GM21528 (cell line): ENCODE measurements at regions not wholly inside any gene's neighbourhood (a gene's known extent, or its start where the extent isn't known, plus 50 kb on each side); places are given as distances from the start of the nearest gene placed in this dataset.
"Not testable (repeated sequence)": the region's sequence is repeated elsewhere in the genome, so short reads cannot be mapped to it uniquely, and the experiment has no call there.

ENCODE experiments used
- ATAC-seq: cut with Tn5 transposase; IDR thresholded peaks from one replicate; pipeline ENCODE4 v1.9.1; 2021; ENCODE audit warnings: mild to moderate bottlenecking, moderate library complexity; ENCODE audit not compliant: unreplicated experiment, low FRiP score

DNA sequence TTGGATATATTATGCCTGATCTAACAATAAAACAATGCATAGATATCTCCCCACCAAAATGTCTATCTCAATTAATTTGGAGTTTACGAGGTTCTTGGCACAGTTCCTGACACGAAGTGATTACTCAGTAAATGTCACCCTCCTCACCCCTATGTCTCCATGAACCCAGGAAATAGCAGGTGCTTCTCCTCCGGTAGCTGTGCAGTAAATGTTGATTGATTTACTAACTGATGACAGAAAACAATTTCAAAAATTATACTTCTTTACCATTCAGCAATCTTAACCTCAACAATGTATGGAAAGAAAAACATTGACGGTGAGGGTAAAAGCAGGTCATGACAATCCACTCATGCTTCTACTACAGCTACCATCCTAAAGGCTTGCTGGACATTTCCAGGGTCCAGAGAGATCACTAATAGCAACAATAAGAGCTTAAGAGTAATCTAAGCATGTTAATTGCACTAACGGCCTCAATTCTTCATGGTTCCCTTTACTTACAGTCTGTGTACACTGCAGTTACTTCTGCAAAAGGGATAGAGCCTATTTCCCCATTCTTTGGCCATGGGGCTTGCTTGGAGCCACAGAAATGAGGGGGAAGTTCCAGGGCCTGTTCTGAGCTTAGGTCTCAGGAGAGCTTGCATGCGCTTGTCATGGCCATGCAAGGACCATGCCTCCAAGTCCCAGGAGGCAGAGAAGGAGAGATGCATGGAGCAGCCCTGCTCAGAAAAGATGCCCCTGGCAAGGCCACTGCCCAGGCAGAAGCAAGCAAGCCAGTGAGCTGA is 222.6 kb downstream of the ATP6V0E2 start:
- ATAC-seq: not testable (repeated sequence)

DNA sequence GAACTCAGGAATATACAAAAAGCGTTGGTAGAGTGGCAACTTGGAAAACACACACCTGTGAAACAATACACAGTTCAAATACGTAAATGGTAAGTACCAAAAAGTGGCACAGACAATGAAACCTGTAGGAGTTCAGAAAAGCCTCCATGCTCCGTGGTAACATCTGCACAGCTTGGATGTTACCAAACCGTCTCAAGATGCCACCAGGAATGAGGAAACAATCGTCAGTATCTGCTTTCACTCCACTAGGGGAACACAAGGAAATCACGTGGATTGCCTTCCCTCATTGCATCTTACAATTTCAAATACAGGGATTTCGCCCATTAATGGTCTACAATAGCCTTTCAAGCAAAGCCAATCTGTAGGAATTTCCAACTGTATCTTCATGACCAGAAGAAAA is 224.6 kb upstream of the LRRC61 start:
- not testable (repeated sequence) for ATAC-seq

DNA sequence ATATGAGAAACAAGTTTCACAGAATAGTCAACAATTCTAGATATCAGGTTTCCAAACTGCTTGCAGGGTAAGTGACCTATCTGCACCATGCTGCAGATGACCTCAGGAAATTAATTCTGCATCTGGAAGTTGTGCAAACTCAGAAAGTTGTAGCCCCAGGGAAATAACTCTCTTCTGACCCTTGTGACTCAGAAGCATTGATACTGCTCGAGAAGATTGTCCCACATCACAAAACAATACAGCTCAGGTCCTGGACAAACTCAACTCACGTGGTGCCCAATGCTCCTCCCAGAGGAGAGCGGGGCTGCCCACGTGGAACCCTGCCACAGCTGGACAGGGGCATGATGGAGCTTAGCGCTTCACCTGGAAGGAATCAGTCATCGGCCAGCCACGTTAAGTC is 221.9 kb upstream of the LRRC61 start:
- ATAC-seq: not testable (repeated sequence)

DNA sequence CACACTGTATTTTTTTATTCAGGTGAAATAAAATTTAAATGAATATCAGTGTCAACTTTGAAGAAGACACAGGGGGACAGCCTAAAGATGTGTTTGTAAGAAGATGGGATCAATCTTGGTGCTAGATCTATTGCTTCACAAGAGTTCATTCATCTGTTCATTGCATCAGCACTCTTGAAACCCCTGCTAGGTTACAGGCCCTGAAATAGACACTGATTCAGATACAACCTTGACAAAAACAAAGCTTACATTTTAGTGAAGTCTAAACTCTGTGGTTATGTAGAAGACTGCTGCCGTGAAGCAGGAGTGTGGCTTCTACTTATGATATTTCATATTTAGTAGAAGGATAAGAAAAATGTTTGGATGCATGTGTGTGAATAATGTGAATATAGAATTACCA is 215.9 kb upstream of the LRRC61 start:
- not testable (repeated sequence) for ATAC-seq

DNA sequence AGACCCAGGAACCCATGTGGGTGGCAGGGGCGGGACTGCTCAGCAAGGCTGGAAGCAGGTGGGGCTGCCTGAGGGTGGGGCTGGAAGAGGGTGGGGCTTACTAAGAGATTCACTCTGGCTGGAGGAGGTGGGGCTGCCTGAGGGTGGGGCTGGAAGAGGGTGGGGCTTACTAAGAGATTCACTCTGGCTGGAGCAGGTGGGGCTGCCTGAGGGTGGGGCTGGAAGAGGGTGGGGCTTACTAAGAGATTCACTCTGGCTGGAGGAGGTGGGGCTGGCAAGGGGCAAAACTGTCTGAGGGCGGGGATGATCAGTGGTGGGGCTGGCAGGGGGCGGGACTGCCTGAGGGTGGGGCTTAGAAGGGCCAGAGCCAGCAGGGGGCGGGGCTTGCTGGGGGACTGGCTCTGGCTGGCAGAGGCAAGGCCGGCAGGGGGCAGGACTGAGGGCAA is 212.8 kb upstream of the LRRC61 start:
- not testable (repeated sequence) for ATAC-seq

DNA sequence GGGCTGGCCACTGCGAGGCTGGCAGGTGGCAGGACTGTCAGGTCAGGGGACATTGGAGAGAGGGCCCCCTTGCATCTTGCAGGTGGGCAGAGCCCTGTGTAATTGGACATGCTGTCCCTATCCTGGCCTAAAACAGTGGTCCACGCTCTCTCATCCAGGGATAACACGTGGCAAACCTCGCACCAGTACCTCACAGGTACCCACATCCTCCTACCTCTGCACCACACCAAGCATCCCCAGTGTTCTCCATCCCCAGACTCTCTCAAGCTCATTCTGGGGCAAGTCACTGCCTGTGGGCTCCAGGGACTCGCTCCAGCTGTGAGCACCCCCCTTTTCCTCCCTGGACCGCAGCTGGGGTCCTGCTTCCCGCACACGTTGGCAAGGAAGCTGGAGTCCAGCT is 212.3 kb upstream of the LRRC61 start:
- ATAC-seq: not testable (repeated sequence)

DNA sequence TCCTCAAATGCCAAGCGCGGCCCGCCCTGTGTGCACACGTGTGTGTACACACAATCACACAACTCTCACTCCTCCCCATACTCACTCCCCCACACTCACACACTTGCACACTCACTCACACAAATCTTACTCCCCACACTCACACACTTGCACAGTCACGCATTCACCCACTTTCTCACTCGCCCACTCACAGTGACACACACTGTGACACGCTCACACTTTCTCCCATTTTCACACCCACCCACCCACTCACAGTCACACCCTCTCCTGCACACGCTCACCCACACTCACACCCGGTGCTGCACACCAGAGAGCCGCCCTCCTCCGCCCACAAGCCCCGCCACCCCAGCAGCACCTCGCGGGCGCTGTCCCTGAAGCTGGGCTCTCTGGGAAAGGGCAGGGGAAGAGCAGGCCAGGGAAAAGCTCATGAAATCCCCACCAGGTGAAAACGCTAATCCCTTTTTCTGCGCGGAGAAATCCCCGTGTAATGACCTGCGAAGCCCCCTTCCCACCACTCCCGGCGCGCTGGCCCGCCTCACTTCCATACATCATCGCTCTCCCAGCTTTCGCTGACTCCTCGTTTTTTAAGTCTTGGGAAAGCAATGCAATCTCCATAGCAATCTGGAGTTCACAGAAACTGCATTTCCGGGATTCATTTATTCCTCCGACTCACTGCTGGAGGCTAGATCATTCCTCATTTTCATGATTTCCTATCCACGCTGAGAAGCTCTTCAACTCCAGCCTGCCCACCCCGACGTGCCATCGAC is 211.6 kb upstream of the LRRC61 start:
- ATAC-seq: not testable (repeated sequence)

DNA sequence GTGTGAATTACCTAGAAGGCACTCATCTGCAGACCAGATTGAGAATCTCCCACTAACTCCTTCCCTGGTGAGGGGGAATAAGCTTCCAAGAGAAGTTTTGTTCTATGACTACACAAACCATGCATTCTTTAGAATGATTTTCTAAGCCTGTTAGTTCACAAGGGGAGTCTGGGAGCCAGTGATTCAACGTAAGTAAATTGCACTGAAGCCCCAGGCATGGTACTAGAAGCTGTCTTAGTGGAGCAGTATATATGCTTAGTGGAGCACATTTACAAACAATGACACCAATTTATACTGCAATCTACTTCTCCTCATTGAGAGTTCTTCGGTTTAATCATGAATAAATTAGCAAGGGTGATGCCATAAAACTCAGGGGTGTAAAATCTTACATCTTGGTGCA is 209.9 kb upstream of the LRRC61 start:
- not testable (repeated sequence) for ATAC-seq

DNA sequence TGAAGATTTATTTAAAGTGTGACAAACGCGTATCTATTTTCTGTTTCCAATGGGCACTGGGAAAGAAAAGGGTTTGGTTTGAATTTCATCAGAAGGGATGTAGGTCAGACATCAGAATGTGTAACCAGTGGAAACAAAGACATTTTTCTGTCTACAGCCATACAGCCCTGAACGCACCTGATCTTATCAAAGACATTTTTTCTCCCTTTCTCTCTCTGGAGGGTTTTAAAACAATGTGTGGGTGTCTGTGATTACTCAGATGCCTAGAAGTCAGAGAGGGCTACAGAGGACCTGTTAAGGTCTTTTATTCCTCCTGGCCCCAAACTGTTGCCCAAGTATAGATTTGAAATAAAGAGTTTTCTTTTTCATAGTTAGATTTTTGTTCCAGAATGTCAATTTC is 208.6 kb upstream of the LRRC61 start:
- ATAC-seq: not testable (repeated sequence)

DNA sequence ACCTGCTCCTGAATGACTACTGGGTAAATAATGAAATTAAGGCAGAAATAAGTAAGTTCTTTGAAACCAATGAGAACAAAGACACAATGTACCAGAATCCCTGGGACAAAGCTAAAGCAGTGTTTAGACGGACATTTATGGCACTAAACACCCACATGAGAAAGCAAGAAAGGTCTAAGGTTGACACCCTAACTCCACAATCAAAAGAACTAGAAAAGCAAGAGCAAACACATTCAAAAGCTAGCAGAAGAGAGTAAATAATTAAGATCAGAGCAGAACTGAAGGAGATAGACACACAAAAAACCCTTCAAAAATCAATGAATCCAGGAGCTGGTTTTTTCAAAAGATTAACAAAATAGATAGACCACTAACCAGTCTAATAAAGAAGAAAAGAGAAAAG is 203.2 kb upstream of the LRRC61 start:
- ATAC-seq: not testable (repeated sequence)

DNA sequence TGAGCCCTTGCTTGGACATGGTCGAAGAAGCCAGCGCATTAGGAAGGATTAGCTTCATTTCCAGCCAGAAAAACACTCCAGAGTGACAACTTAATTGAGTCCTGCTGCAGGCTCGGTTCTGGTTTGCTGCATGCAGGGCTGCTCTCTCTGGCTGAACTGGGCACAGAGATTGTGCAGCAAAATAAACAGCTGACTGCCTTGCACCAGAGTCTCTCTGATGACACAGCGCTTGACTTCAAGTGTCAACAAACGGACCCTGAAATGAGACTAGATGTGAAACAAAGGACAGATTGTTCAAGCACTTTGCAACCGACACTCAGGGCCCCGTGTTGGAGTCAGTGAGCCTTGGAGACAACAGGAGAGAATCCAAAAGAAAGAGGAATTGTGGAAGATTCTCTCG is 197.3 kb upstream of the LRRC61 start:
- ATAC-seq: not testable (repeated sequence)

DNA sequence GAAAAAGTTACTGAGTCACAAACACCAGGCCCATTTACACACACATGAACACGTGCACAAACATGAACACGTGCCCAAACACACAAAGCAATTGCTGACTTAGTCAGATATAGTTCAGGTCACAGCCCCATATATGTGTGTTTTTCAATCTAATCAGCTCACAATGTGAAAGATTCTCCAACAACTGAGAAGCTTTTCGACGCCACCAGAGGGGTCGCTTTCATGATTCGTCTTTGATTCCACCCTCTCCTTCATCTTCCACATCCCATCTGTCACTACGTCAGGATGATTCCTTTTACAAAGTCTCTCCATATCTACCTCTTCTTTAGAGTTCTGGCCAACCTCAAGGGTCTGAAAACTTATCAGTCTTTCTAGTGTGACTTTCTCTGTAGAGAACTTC is 188.7 kb upstream of the LRRC61 start:
- not testable (repeated sequence) for ATAC-seq

DNA sequence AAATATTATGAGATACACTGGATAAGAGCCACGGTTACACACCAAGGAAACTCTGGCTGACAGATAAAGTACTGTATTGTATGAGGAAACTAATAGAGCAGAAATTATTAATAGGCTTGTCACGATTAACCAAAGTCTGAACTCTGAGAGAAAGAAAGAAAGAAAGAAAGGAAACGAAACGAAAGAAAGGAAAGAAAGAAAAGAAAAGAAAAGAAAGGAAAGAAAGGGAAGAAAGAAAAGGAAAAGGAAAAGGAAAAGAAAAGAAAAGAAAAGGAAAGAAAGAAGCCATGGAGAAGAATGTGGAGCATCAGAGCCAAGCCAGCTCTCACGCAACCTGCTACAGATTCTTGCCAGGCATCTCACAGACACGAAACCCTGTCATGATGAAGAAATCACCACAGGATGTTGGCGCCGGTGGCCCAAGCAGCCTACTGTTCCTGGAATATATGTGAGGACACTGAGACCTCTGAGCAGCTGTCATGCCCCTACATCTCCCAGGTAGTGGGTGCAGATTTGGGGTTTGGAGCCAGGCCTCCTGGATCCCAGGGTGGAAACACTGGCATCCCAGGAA is 187.4 kb upstream of the LRRC61 start:
- not testable (repeated sequence) for ATAC-seq

DNA sequence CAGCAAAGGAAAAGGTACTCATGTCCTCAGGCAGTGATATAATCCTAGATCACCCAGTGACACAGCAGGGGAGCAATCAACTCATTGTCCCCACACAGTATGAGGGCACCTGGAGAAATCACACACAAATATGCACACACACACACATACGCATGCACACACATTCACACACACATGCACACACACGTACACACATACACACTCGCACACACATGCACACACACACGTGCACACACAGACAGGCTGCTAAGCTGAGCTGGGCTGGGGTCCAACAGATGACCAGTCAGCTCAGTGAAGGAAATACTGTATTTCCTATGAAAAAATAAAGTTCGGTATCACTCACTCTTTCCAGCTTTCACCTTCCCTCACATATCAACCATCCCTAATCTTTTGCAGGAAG is 183.3 kb upstream of the LRRC61 start:
- not testable (repeated sequence) for ATAC-seq

DNA sequence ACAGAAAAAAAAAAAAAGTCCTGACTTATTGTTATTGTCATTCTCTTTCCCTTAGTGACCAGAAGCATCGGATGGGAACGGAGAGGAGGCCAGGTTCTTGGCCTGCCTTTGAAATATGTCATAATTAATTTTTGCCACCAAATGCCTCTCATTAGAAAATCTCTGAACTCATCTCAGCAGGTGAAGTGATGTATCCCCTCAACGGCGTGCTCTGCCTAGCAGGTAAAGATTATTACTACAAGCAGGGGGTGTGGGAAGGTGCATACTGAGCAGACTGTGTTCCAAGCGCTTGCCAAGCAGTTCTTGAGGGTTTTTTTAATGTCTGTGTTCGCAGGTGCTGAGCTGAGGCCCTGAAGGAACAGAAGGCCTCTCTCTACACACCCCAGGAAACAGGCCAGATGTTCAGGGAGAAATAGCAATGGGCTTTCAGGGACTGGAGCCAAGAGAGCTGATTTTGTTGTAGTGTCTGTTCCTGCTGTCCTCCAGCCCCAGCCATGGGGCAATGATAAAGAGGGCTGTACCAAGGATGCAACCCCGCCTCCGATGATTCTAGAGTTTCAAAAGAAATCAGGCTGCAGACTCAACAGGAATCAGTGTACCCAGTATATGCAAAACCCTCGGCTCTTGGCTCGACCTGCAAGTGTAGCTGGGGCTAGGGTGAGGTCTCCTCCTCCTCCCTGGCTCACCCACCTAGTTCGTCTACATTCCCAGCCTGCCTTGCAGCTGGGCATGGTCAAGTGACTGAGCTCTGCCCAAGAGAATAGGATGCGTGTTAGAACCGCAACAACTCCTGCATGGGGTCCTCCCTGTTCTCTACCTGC is 181.4 kb upstream of the LRRC61 start:
- ATAC-seq: not testable (repeated sequence)

DNA sequence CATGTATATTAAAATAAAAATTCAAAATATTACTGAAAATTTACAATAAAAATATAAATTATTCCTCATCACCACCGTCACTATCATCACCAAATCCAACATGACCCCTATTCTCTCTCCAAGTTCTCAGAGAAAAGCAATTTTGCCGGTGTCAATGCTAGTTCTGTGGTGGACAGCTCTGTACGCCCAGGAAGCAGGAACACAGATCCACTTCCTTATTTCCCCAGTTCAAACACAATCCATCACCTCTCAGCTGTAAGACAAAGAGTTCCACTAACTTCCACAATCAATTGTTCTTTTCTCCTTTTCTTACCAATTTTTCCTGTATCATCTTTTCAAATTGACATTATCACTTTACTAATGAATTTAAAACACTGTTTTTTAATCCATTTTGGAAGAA is 177.0 kb upstream of the LRRC61 start:
- ATAC-seq: not testable (repeated sequence)

DNA sequence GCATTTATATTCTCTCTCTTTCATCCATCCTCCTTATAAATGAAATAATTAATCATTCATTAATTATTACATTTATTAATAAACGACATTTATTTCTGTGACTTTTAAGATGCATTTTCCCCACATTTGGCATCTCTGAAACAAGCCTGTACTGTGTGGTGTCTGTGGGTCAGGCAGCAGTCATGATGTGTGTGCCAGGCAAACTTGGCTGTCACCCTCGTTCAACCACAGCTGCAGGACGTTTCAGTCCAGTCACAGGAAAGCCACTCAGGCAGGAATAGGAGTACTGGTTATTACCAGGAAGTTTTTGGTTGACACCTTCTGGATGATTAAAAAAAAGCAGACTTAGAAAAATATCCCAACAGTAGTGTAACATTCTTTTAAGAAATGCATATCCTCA is 175.6 kb upstream of the LRRC61 start:
- not testable (repeated sequence) for ATAC-seq

DNA sequence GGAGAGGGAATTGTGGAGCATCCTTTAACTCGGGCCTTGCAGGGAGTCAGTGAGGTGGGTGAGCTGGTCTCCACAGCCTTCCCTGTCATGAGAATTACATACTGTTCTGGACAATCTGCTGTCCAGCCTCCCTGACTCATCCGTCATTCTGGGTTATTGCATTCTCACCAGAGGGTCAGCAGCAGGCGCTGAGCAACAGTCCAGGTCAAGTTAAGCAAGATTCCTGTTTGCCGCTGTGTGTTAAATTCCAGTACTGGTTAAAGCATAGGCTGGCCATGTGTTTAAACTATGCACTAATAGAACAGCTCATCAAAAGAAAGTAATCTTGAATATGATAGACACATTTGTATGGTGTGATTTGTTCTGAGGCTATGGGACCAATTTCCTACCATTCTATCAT is 167.1 kb upstream of the LRRC61 start:
- not testable (repeated sequence) for ATAC-seq

DNA sequence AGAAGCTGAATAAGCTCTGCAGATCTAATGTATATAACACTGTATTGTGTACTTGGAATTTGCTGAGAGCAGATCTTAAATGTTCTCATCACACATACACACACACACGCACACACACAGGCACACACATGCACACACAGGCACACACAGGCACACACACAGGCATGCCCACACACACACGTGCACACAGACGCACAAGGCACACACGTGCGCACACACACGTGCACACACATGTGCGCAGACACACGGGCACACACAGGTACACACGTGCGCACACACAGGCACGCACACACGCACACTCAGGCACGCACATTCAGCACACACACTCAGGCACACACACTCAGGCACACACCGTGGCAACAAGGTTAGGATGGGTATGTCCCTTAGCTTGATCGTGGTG is 164.5 kb upstream of the LRRC61 start:
- ATAC-seq: not testable (repeated sequence)

DNA sequence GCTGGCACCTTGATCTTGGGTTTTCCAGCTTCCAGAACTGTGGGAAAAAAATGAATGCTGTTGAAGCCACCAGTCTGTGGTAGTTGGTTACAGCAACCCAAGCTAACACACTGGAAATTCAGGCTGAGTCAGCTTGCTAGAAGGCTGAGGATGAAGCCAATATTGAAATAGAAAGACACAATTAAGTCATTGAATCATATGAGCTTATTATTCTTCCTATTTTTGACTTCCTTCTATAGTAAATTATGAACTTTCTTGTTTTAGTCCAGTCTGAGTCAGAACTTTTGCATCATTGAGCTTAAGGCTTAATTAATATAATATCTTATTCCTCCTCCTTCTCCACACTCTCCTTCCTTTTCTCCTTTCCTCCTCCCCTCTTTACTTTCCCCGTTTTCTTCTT is 153.6 kb upstream of the LRRC61 start:
- not testable (repeated sequence) for ATAC-seq
